ENCODE measurements at regions not wholly inside any gene's neighbourhood (a gene's known extent, or its start where the extent isn't known, plus 50 kb on each side); places are given as distances from the start of the nearest gene placed in this dataset.
"Not testable (repeated sequence)": the region's sequence is repeated elsewhere in the genome, so short reads cannot be mapped to it uniquely, and the experiment has no call there.

GRCh38 chr9:42325561-42325960 lies 142.1 kb downstream of the SPATA31A6 start:
- DNase-seq (ENCODE audit: low read depth in 2 of 2): not testable (repeated sequence)

DNA sequence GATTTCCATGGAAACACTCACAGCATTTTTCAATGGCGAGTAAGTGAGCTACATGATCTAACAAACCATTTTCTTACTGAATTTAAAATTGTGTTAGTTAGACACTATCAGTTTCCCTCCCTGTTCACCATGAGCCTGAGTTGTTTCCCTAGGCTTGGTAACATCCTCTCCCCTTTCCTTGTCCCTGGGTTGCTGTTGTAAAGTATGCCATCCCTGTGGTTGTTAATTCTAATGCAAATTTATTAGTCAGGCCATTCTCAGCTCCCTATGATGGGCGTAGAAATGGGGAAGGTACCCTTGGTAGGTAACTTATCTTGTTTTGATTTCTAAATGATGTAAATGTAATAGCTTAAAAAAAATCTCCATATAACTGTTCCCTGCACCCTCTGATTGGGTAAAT lies 143.0 kb downstream of the SPATA31A6 start:
- DNase-seq (ENCODE audit: low read depth in 2 of 2): not testable (repeated sequence)

DNA sequence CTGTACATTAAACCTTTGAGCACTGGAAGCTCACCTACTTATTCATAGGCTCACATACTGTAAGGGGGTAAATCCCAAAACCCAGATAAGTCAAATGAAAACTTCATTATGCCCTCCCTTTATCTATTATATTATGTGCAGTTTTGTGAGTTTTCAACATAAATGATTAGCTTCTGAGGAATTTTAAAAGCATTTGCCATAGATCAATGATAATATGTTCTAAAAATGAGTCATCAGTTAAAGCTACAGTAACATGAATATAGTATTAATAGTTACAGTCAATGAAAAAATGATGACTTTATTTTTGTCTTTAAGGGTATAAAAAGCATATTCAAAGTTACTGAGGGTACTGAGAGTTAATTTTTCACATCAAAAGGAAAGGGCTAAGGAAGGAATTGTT lies 151.9 kb downstream of the SPATA31A6 start:
- not testable (repeated sequence) for DNase-seq (ENCODE audit: low read depth in 2 of 2)

GRCh38 chr9:42335984-42336657 lies 152.7 kb downstream of the SPATA31A6 start:
- not testable (repeated sequence) for DNase-seq (ENCODE audit: low read depth in 2 of 2)

GRCh38 chr9:42338275-42338674 lies 154.8 kb downstream of the SPATA31A6 start:
- not testable (repeated sequence) for DNase-seq (ENCODE audit: low read depth in 2 of 2)

DNA sequence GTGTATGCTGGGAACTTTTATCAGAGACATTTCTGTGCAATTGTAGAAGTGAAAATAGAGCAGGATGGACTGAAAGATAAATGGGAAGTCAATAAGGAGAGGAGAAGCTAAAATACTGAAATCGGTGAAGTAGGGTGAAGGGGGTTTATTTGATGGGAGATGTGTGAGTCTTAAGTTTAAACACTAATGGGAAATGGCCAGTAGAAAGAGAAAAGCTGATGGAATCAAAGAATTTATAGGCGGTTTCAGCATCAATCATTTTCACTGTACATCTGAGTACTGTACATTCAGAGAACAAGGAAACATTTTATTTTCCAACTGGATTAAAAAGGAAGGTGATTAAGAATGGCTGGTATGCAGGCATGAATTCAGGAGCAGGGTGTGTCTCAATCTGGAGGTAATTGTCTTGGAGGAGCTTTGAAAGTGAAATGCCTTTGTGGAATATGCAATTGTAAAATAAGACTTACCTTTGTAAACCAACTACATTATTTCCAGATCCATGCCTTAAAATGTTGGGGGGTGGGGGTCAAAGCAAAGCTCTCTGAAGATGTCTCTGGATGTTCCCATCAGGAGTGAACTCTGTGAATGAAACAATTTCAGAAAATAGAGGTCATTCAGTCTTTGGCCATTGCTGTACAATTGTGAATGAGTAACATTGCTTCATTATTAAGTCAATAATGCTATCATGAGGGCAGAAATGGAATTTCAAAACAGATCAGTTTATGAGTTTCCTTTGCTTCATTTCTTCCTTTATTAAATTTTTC lies 156.4 kb downstream of the SPATA31A6 start:
- not testable (repeated sequence) for DNase-seq (ENCODE audit: low read depth in 2 of 2)

DNA sequence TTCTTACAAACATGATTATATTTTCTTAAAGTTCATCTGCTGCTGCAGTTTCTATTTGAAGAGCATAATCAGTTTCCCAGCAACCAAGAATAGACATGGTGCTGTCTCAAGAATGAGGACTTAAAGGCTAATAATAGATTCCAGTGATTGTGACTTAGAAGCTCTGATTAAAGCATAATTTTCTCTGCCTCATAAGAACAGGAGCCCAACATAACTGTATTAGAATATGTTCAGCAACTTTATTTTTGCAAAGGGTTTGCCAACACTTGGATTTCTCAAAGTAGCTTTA lies 156.9 kb downstream of the SPATA31A6 start:
- DNase-seq (ENCODE audit: low read depth in 2 of 2): not testable (repeated sequence)

DNA sequence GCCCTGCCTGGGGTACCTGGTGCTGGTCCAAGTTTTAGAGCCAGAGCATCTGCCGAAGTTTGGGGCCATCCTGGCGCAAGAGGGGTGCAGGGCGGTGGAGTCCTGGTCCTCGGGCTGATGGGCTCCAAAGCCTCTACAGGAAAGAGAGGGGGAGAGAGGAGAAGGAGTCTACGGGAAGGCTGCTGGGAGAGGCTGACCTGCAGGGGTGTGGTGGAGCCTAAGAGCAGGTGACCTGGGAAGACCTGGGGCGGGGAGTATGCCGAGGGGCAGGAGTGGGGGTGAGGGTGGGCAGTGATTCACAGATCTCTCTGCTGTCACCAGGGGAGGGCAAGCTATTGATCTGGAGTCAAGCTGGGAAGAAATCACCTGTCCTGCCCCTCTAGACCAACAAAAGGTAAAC lies 158.4 kb downstream of the SPATA31A6 start:
- not testable (repeated sequence) for DNase-seq (ENCODE audit: low read depth in 2 of 2)

DNA sequence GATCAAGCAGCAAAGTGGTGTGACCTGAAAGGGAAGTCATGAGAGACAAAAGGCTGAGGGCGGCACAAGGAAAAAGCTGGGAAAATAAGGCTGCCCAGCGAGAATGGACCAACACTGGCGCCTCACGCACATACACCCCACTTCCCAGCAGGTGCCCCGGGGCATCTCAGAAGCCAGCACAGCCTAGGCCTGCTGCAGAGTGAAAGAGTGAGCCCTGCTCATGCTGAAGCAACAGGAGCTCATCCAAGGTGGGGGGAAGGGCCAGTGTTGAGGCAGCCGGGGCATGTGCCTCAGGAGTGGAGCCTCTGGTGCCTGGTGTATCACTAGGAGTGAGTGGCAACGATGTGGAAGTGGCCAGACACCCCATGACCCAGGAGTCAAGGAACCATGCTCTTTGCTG lies 158.8 kb downstream of the SPATA31A6 start:
- not testable (repeated sequence) for DNase-seq (ENCODE audit: low read depth in 2 of 2)

GRCh38 chr9:42344508-42344907 lies 161.0 kb downstream of the SPATA31A6 start:
- not testable (repeated sequence) for DNase-seq (ENCODE audit: low read depth in 2 of 2)

DNA sequence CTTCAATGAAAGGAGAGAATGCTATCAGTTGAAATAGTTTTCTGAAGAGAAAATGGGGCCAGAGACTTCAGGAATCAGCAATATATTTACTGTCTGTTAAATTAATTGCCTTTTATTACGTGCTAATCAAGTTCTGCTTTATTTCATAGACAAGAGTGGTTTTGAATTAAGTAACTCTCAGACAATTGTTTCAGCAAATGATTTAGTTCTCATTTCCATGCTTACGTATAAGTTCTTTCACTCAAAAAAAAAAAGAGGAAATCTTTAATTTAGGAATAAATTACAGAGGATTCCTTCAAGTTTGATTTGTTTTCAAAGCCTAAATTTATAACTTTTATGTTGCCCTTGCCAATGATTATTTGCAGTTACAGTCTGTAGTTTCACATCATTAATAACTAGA lies 163.5 kb downstream of the SPATA31A6 start:
- DNase-seq (ENCODE audit: low read depth in 2 of 2): not testable (repeated sequence)

DNA sequence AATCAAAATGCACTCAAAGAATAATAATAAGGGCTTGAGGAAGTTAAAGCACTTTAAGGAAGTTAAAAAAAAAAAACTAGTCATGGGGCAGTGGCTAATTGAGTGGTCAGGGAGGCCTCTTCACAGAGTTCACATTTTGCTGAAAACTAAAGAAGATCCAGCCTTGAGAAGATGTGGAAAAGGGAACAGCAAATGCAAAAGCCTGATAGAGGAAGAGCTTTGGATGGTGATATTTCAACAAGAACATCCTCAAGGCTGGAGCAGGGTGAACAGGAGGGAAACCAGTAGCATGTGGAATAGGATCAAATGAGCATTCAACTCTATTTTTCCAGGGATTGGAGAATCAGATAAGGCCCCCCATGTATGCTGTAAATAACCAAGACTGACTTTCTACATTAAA lies 165.7 kb downstream of the SPATA31A6 start:
- not testable (repeated sequence) for DNase-seq (ENCODE audit: low read depth in 2 of 2)

DNA sequence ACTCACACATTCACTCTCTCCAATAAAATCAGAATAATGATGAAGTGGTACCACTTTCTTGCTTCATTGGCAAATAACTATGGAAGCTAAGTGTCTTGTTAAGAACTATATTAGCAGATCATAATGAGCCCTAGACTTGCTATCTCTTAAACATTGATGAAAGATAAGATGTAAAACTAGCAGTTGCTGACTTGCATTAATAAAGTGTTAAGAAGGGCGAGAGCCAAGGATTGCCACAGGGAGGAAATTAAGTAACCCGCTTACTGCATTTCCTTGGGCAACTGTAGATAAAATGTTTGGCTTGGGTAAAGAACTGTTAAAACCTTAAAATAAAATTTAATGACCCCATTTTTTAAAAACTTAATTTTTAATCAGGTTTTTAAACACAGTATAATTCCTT lies 167.0 kb downstream of the SPATA31A6 start:
- not testable (repeated sequence) for DNase-seq (ENCODE audit: low read depth in 2 of 2)

DNA sequence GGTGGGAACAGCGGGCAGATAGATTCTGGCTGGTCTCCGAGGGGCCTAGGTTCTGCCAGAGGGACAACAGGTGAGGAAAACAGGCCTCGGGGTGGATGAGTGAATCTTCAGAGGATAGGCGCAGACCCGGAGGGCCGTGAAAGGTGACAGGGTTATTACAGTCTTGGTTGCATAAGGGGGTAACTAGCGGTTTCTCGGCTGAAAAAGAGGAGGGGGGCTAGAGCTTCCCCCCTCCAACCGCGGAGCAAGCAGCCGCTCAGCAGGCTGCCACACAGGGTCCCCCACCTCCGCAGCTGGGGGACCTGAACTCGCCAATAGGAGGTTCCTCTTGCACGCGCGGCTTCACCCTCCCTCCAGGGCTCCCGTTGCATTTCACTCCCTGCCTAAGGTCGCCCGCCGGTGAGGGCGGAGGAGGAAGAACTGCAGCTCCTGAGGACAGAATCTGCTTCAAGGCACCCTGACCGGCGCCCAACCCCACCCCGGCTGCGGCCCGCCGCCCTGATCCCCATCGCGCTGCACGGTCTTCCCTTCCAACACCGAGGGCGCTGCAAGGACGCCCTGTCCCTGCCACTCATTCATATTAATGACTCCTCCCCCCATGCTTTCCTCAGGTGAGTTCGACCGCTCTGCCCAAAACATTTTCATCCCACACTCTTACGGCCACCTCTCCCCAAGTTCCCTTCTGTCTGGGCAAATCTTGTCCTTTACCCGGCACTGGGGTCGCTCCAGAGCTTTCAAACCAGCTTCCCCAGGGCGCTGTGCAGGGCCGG lies 174.3 kb downstream of the SPATA31A6 start:
- not testable (repeated sequence) for DNase-seq (ENCODE audit: low read depth in 2 of 2)

- DNase-seq (ENCODE audit: low read depth in 2 of 2): not testable (repeated sequence)
These were observed 175.3 kb downstream of the SPATA31A6 start for GRCh38 chr9:42358626-42359247.

GRCh38 chr9:42364410-42365243 lies 181.2 kb downstream of the SPATA31A6 start:
- not testable (repeated sequence) for DNase-seq (ENCODE audit: low read depth in 2 of 2)

- peak in 1 of 2 donors; percentile 23 for DNase-seq (ENCODE audit: low read depth in 2 of 2)
These were observed 181.9 kb downstream of the SPATA31A6 start for GRCh38 chr9:42365244-42365945.

GRCh38 chr9:42368279-42368881 lies 184.9 kb downstream of the SPATA31A6 start:
- peak in 1 of 2 donors; percentile 33 for DNase-seq (ENCODE audit: low read depth in 2 of 2)

GRCh38 chr9:42370172-42370571 lies 186.7 kb downstream of the SPATA31A6 start:
- not testable (repeated sequence) for DNase-seq (ENCODE audit: low read depth in 2 of 2)

GRCh38 chr9:42371417-42371816 lies 188.0 kb downstream of the SPATA31A6 start:
- DNase-seq (ENCODE audit: low read depth in 2 of 2): not testable (repeated sequence)

Data from lung microvascular endothelial cell (primary cell).